H54 (cell line): ENCODE measurements at regions not wholly inside any gene's neighbourhood (a gene's known extent, or its start where the extent isn't known, plus 50 kb on each side); places are given as distances from the start of the nearest gene placed in this dataset.

Experiments
- DNase-seq: peaks from one replicate; pipeline ENCODE4 v3.0.0; 2011; ENCODE audit warnings: low spot score, mixed read lengths; ENCODE audit not compliant: insufficient read length
- FAIRE-seq: peaks from 3 replicates; lab custom pipeline; 2011; peaks lifted over from hg19 to GRCh38; lab: Jason Lieb, UNC
- POLR2A ChIP-seq: IDR thresholded peaks from 2 replicates; pipeline ENCODE4 v1.6.1; 2011; ENCODE audit warnings: low read depth, mild to moderate bottlenecking, low read length

DNA sequence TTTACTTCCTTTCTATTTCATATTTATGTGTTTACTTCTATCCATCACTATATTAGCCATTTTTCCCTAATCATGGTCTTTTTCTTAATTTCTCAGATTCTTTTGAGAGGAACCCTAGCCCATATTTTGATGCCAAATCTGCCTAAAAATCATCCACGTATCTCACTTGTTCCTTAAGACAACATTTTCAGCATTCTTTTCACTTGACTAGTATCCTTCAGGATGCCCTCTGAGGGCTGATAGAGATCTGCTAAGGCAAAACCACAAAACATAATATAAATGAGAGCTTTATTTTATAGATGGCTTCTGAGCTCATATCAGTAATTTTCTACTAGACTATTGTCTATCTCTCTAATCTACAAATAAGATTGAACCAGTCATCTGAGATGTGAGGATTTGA is 341.9 kb downstream of the GPM6A start:
- TF ChIP-seq POLR2A: no peak
- DNase-seq (peak; percentile 1), FAIRE-seq (peak; percentile 20)

DNA sequence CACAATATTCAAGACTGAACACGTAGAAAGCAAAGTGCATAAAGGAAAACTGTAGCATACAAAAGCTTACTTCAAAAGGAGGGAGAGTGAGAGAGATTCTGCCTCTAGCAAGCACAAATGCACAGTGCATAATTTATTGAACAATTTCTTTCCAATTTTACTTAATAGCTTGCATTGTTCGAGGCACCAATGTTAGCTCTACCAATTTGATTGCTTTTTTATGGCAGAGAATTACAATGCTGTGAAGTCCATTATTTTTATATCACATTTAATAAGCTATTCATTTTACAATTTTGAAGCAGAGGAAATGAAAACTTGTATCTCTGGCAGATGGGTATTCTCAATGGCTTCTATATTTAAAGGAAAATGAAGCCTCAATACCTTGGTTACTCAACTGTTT is 331.7 kb downstream of the GPM6A start:
- no peak for TF ChIP-seq POLR2A
- FAIRE-seq: no peak

GRCh38 chr4:175499735-175500352 is 312.2 kb downstream of the GPM6A start:
- DNase-seq: no peak
- TF ChIP-seq POLR2A: no peak
- no peak for FAIRE-seq

More for the DNA sequence above, 331.7 kb downstream of the GPM6A start:
- DNase-seq: no peak

DNA sequence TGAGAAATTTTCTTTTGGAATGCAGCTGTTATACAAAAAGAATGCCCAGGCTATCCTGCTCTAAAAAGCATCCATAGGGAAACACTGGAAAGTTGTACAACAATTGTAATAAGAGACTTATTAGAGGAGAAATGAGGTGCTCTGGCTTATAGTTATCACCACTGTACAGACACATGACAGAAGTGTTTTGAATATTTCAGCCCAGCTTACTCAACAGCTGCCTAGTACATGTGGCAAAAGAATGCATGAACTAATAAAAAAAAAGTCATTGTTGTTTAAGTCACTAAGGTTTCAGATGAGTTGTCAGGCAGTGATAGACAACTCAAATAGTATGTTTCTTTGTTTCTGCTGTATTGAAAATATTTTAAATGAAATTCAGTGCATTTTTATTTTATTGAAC is 307.7 kb downstream of the GPM6A start:
- DNase-seq: no peak
- TF ChIP-seq POLR2A: no peak
- no peak for FAIRE-seq

GRCh38 chr4:175509320-175509719 is 302.7 kb downstream of the GPM6A start:
- FAIRE-seq (no peak), DNase-seq (no peak)
- no peak for TF ChIP-seq POLR2A

DNA sequence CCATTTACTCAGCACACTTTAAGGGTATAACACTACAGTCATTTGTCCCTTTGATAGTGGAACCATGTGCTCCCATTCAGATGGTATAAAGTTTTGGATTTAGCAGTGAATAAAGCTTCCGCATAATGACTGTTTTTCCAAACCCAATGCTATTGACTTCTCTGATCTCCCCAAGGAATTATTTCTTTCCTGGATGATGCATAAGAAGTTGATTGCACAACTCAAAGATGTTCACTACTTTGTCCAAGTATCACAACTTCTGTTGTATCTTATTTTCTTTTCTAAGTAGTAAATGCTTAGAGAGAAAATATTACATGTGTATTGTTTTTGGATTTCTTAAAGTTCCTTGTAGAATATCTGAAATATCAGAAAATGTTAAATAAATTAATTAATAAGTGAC is 300.2 kb downstream of the GPM6A start:
- DNase-seq (no peak), FAIRE-seq (no peak)
- TF ChIP-seq POLR2A: no peak

DNA sequence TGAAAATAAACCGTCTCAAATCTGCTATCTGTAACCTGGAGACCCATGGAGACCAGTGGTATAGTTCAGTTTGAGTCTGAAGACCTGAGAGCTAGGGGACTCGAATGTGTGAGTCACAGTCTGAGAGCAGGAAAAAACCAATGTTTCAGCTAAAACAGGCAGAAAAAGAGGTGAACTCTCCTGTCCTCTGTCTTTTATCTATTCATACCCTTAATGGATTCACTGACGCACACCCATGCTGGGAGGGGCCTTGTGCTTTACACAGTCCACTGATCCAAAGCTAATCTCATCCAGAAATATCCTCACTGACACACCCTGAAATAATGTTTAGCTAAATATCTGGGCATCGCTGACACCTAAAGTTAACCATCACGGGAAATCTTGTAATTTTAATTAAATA is 297.9 kb downstream of the GPM6A start:
- TF ChIP-seq POLR2A: no peak
- DNase-seq (no peak), FAIRE-seq (no peak)

- DNase-seq (no peak), FAIRE-seq (no peak)
- no peak for TF ChIP-seq POLR2A
Measured at GRCh38 chr4:175530655-175531054, 281.4 kb downstream of the GPM6A start.

DNA sequence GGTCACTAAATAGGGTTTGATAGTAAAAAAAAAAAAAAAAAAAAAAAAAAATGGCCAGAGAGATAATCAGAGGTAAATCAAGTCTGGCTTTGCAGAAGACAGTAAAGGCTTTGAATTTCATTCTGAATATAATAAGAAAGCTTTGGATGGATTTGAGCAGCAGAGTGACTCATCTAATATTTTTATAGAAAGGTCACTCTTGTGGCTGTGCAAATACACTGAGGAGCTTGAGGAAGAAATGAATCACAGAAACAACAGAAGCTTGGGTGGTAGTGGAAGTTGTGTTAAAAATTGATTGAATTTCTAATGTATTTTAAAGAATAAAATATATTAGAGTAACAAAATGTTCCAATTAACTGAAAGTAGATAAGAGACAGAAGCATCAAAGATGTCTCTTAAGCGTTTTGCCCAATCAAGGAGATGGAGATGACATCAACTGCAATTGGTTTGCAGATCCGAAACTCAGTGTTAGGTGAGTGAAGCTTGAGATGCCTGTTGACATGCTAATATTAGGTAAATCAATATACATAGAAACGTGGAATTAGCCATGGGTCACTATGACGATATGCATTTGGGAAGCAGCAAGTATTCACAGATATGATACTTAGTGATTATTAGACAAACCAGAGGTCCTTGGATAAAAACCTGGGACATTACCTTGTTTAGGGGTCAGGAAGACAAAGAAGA is 280.5 kb downstream of the GPM6A start:
- DNase-seq (peak; percentile 1), FAIRE-seq (no peak)
- no peak for TF ChIP-seq POLR2A

DNA sequence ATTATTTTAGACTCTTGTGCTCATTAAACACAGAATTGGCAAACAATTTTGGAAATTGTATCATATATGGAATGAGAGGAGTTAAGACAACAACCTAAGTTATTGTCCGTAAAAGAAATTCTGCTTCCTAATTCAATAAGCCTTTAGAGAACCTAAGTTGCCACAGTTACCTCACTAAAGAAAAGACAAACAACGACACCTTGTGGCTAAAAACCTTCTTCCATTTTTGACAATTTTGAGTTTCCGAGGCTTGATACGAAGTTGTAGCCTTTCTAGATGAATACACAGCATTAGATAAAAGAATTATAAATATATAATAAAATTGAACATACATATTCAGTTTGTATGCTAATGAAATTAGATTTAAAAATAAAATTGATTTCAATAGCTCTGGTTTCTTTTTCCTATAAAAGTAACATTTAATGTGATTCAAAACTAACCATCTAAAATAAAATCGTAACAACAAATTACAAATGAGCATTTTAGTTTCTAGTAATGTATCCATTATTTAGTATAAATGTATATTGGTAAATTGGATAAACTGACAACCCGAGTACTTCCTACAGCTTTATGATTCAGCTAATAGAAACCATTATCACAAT is 275.1 kb downstream of the GPM6A start:
- no peak for TF ChIP-seq POLR2A
- no peak for FAIRE-seq
- peak; percentile 2 for DNase-seq

- DNase-seq (no peak), FAIRE-seq (no peak)
- no peak for TF ChIP-seq POLR2A
Measured at GRCh38 chr4:175539498-175539897, 272.6 kb downstream of the GPM6A start.

- FAIRE-seq (no peak), DNase-seq (no peak)
- no peak for TF ChIP-seq POLR2A
Measured at GRCh38 chr4:175540151-175540550, 271.9 kb downstream of the GPM6A start.

GRCh38 chr4:175540732-175541131 is 271.3 kb downstream of the GPM6A start:
- FAIRE-seq (no peak), DNase-seq (no peak)
- TF ChIP-seq POLR2A: no peak

DNA sequence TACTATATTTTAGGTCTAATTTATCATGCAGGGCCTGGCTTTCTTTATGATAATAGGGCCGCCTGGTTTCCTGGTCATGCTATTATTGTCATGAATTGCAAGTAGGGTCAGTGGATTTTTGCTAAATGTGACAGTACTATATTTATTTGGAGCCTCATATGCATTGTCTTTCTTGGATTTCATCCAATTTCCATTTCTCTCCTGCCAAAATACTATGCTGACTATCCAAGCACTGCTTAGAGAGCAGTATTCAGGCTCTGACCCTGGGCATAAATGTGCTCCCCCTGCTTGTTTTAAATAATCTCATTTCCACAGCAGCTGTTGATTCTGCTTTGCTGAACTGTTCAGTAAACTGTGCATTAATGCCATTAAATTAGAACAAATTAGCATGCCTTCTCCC is 269.3 kb downstream of the GPM6A start:
- TF ChIP-seq POLR2A: no peak
- FAIRE-seq (no peak), DNase-seq (no peak)

DNA sequence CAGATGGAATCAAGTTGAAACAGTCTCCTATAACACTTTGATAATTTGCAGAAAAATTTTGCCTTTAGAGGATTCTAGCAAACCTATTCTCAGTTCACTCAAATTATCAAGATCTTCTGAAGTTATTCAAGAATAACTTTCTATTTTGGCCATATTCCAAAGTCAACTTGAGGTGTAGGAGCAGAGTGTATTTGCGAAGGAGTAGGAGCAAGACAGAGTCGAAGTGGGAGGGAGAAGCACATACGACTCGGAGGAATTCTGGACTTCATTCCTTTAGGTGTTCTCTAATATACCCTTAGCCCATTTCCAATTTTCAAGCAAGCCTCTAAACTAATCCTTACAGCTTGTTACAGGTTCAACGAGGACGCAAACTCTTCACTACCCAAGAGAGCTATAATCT is 252.9 kb downstream of the GPM6A start:
- TF ChIP-seq POLR2A: no peak
- DNase-seq (no peak), FAIRE-seq (no peak)
